HepG2 (cell line): ENCODE measurements at regions not wholly inside any gene's neighbourhood (a gene's known extent, or its start where the extent isn't known, plus 50 kb on each side); places are given as distances from the start of the nearest gene placed in this dataset.
"Not testable (repeated sequence)": the region's sequence is repeated elsewhere in the genome, so short reads cannot be mapped to it uniquely, and the experiment has no call there.

Experiments
- CBX1 ChIP-seq: IDR thresholded peaks from one replicate; pipeline ENCODE4 v1.6.1; 2016; ENCODE audit warnings: antibody characterized with exemption, low read depth
- CHD2 ChIP-seq: IDR thresholded peaks from 2 replicates; pipeline ENCODE4 v1.6.1; 2011; ENCODE audit warnings: low read depth, low read length, improper control_type of control experiment
- CTCF ChIP-seq: sonication (generic); formaldehyde crosslinking; IDR thresholded peaks from 2 replicates; pipeline ENCODE4 v1.5.0; 2020; ENCODE audit warnings: mild to moderate bottlenecking, missing genetic modification reagents, moderate library complexity
- DR1 ChIP-seq: sonication (generic); formaldehyde crosslinking; IDR thresholded peaks from 2 replicates; pipeline ENCODE4 v1.8.0; 2021; ENCODE audit warnings: mild to moderate bottlenecking, missing genetic modification reagents, inconsistent platforms
- GTF2F1 ChIP-seq: fragments of 150-350 bp; IDR thresholded peaks from 2 replicates; pipeline ENCODE4 v1.6.1; 2014; ENCODE audit warnings: low read length
- KLF16 ChIP-seq, 2 experiments: sonication (generic) in 1 of 2; formaldehyde crosslinking in 1 of 2; IDR thresholded peaks; 2 replicates each; pipeline versions ENCODE4 v1.6.1 to v1.8.0; 2016 to 2023; ENCODE audit warnings: missing genetic modification reagents in 2 of 2, missing compliant biosample characterization in 1 of 2
- REST ChIP-seq, 2 experiments: IDR thresholded peaks; 2 replicates each; pipeline ENCODE4 v1.6.1; 2011 to 2012; ENCODE audit warnings: low read length in 2 of 2, borderline replicate concordance in 1 of 2, low read depth in 1 of 2, mild to moderate bottlenecking in 1 of 2, moderate library complexity in 1 of 2
- SIN3A ChIP-seq: IDR thresholded peaks from 2 replicates; pipeline ENCODE4 v1.6.1; 2011; ENCODE audit warnings: low read depth, mild to moderate bottlenecking, control low read depth, low read length, borderline replicate concordance
- ZHX1 ChIP-seq: sonication (generic); formaldehyde crosslinking; IDR thresholded peaks from 2 replicates; pipeline ENCODE4 v1.8.1; 2022; ENCODE audit warnings: low read depth, mild to moderate bottlenecking, missing genetic modification reagents
- ZNF34 ChIP-seq: sonication (generic); formaldehyde crosslinking; IDR thresholded peaks from 2 replicates; pipeline ENCODE4 v1.4.0; 2020; ENCODE audit warnings: mild to moderate bottlenecking, missing genetic modification reagents, borderline replicate concordance
- ZNF646 ChIP-seq: sonication (generic); formaldehyde crosslinking; IDR thresholded peaks from 2 replicates; pipeline ENCODE4 v1.9.0; 2021; ENCODE audit warnings: mild to moderate bottlenecking, missing genetic modification reagents

- not testable (repeated sequence) for TF ChIP-seq CTCF; GTF2F1; REST (IDR thresholded peaks at IDR 0.05; ENCODE audit: borderline replicate concordance in 1 of 2, low read depth in 1 of 2, low read length in 2 of 2); ZHX1 (CRISPR knock-in tag); SIN3A; ZNF34 (CRISPR knock-in tag); CBX1; DR1; CHD2; ZNF646; KLF16 (CRISPR knock-in tag; IDR thresholded peaks at IDR 0.05)
Observed at GRCh38 chr6:139998478-139998877, 624.0 kb upstream of the CITED2 start.
